Fibroblast of lung (primary cell): ENCODE measurements at regions not wholly inside any gene's neighbourhood (a gene's known extent, or its start where the extent isn't known, plus 50 kb on each side); places are given as distances from the start of the nearest gene placed in this dataset.

Experiments
- DNase-seq, 2 donors: peaks; one replicate each; pipeline versions ENCODE4 v3.0.0 to v3.0.0-alpha.2; 2010; ENCODE audit warnings: low read depth in 2 of 2
- H2AFZ ChIP-seq: 2 replicates; pipeline ENCODE4 v1.5.1; 2012; ENCODE audit warnings: low read length, control low read depth, inconsistent platforms
- H3K27ac ChIP-seq: 2 replicates; pipeline ENCODE4 v1.5.1; 2011; ENCODE audit warnings: low read length, control low read depth; ENCODE audit not compliant: insufficient read depth
- H3K27me3 ChIP-seq: 2 replicates; pipeline ENCODE4 v1.5.1; 2011; ENCODE audit warnings: mild to moderate bottlenecking, low read length; ENCODE audit not compliant: control insufficient read depth, insufficient read depth
- H3K36me3 ChIP-seq: 2 replicates; pipeline ENCODE4 v1.5.1; 2011; ENCODE audit warnings: low read length; ENCODE audit not compliant: control insufficient read depth, insufficient read depth
- H3K4me1 ChIP-seq: 2 replicates; pipeline ENCODE4 v1.5.1; 2011; ENCODE audit warnings: low read length; ENCODE audit not compliant: control insufficient read depth, insufficient read depth; ENCODE audit errors: extremely low read depth
- H3K4me2 ChIP-seq: 2 replicates; pipeline ENCODE4 v1.5.1; 2011; ENCODE audit warnings: low read length, control low read depth; ENCODE audit not compliant: insufficient read depth; ENCODE audit errors: extremely low read depth
- H3K4me3 ChIP-seq, 4 experiments: fragments of 200-600 bp in 1 of 4; sonication (generic) in 1 of 4; replicated peaks in 1 of 4; 2 replicates each; pipeline ENCODE4 v1.5.1; 2011 to 2016; ENCODE audit warnings: low read length in 4 of 4, low read depth in 3 of 4, mild to moderate bottlenecking in 3 of 4, control low read depth in 2 of 4, inconsistent platforms in 1 of 4, mixed read lengths in 1 of 4; ENCODE audit not compliant: insufficient read depth in 1 of 4; ENCODE audit errors: control extremely low read depth in 1 of 4
- H3K79me2 ChIP-seq: 2 replicates; pipeline ENCODE4 v1.5.1; 2012; ENCODE audit warnings: mild to moderate bottlenecking, low read length, inconsistent platforms; ENCODE audit not compliant: control insufficient read depth, insufficient read depth
- H3K9ac ChIP-seq: 2 replicates; pipeline ENCODE4 v1.5.1; 2011; ENCODE audit warnings: mild to moderate bottlenecking, low read length, control low read depth; ENCODE audit not compliant: insufficient read depth
- H3K9me3 ChIP-seq: 2 replicates; pipeline ENCODE4 v1.5.1; 2012; ENCODE audit warnings: low read depth, low read length; ENCODE audit not compliant: control insufficient read depth, insufficient read depth
- H4K20me1 ChIP-seq: 2 replicates; pipeline ENCODE4 v1.5.1; 2011; ENCODE audit warnings: low read length; ENCODE audit not compliant: control insufficient read depth, insufficient read depth; ENCODE audit errors: extremely low read depth
- CTCF ChIP-seq, 2 donors: IDR thresholded peaks in 1 of 2; conservative IDR thresholded peaks in 1 of 2; 1 replicate in 1 of 2; 2 replicates in 1 of 2; pipeline ENCODE4 v1.5.1; 2011 to 2012; ENCODE audit warnings: low read length in 2 of 2, control low read depth in 1 of 2, inconsistent platforms in 1 of 2, low read depth in 1 of 2, mild to moderate bottlenecking in 1 of 2
- EZH2 ChIP-seq: IDR thresholded peaks from 2 replicates; pipeline ENCODE4 v1.5.1; 2012; ENCODE audit warnings: low read length, control low read depth, mild to moderate bottlenecking; ENCODE audit errors: missing control alignments

- Histone ChIP-seq H3K9me3 (no peaks in the 10 kb centered on the region), H3K4me1 (no peaks in the 10 kb centered on the region), H2AFZ (no peak overlapping the region), H3K4me2 (no peak overlapping the region), H3K79me2 (no peaks in the 10 kb centered on the region), H3K27ac (no peak overlapping the region), H3K9ac (no peak overlapping the region), H3K36me3 (no peaks in the 10 kb centered on the region), H4K20me1 (no peaks in the 10 kb centered on the region), H3K27me3 (no peaks in the 10 kb centered on the region), H3K4me3 (no peak overlapping the region)
- TF ChIP-seq CTCF (conservative IDR thresholded peaks at IDR 0.05 in 1 of 2, IDR thresholded peaks at IDR 0.05 in 1 of 2; ENCODE audit: low read depth in 1 of 2, low read length in 2 of 2) (no peak), EZH2 (no peak)
- peak in 1 of 2 donors; percentile 53 for DNase-seq
These were observed 115.4 kb upstream of the GADL1 start for GRCh38 chr3:31009881-31010280.

DNA sequence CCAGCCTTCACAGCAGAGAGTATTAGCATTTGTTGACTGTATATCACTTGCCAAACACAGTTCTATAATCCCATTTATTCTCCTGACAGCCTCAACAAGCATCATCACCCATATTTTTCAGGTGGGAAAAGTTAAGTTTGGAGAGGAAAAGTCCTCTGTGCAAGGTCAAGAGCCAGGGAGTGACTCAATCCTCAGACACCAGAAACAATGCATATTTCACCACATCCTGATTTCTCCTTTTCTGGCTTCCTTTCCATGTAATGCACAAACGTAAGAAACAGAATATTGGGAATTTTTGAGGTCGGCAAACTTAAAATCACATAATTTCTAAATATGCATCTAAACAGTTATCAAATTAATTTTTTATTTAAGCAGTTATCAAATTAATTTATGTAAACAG lies 116.0 kb upstream of the GADL1 start:
- Histone ChIP-seq H4K20me1 (no peaks in the 10 kb centered on the region), H3K27me3 (no peaks in the 10 kb centered on the region), H2AFZ (no peak overlapping the region), H3K36me3 (no peaks in the 10 kb centered on the region), H3K4me1 (no peaks in the 10 kb centered on the region), H3K4me3 (no peak overlapping the region), H3K4me2 (no peak overlapping the region), H3K9me3 (no peaks in the 10 kb centered on the region), H3K27ac (no peak overlapping the region), H3K9ac (no peak overlapping the region), H3K79me2 (no peaks in the 10 kb centered on the region)
- peak; percentile 53 to 91 for DNase-seq
- TF ChIP-seq EZH2 (no peak), CTCF (conservative IDR thresholded peaks at IDR 0.05 in 1 of 2, IDR thresholded peaks at IDR 0.05 in 1 of 2; ENCODE audit: low read depth in 1 of 2, low read length in 2 of 2) (no peak)

- Histone ChIP-seq H3K27ac (no peak overlapping the region), H3K4me2 (no peak overlapping the region), H3K9ac (no peak overlapping the region), H3K36me3 (no peaks in the 10 kb centered on the region), H2AFZ (no peak overlapping the region), H3K27me3 (no peaks in the 10 kb centered on the region), H3K79me2 (no peaks in the 10 kb centered on the region), H3K4me1 (no peaks in the 10 kb centered on the region), H3K9me3 (no peaks in the 10 kb centered on the region), H4K20me1 (no peaks in the 10 kb centered on the region), H3K4me3 (no peak overlapping the region)
- TF ChIP-seq CTCF (conservative IDR thresholded peaks at IDR 0.05 in 1 of 2, IDR thresholded peaks at IDR 0.05 in 1 of 2; ENCODE audit: low read depth in 1 of 2, low read length in 2 of 2), result no peak
- TF ChIP-seq EZH2, result no peak
- DNase-seq, result no peak
These were observed 116.9 kb upstream of the GADL1 start for GRCh38 chr3:31011380-31011779.
